ENCODE measurements at regions not wholly inside any gene's neighbourhood (a gene's known extent, or its start where the extent isn't known, plus 50 kb on each side); places are given as distances from the start of the nearest gene placed in this dataset.
A peak's percentile ranks its signal among the peaks of the same experiment; 100 is the strongest.

DNA sequence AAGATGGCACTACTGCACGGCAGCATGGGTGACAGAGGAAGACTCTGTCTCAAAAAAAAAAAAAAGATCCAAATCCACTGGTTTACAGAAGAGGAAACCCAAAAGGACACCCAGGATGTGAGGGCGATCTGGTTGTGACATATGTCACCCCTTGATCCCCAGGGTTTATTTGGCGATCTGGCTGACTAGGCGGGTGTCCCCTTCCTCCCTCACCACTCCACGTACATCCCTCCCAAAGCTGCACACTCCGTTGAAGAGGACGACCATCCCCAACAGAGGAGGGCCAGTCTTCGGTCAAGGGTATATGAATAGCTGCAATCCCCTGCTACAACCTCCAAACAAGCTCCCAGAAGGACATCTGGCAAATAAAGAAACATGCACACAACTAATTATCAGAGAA lies 111.6 kb downstream of the HTR5A start:
- no peak for DNase-seq

DNA sequence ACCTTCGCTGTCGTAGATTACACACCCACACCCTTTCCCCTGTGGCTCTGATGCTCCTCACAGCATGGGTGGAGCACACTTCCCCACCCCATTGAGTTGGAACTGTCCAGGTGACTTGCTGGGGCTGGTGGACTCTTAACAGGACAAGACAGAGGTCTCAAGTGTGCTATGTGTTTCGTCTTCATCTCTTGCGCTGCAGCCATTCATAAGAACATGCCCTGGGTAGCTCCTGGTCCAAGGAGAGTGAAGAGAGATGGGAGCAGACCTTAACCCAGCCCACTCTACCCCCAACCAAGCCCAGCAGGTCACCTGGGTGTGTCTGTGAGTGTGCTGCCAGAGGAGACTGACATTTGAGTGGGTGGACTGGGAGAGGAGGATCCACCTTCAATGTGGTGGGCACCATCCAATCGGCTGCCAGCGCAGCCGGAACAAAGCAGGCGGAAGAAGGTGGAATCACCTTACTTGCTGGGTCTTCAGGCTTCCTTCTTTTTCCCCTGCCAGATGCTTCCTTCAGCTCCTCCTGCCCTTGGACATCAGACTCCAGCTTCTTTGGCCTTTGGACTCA lies 112.4 kb downstream of the HTR5A start:
- no peak for DNase-seq

DNA sequence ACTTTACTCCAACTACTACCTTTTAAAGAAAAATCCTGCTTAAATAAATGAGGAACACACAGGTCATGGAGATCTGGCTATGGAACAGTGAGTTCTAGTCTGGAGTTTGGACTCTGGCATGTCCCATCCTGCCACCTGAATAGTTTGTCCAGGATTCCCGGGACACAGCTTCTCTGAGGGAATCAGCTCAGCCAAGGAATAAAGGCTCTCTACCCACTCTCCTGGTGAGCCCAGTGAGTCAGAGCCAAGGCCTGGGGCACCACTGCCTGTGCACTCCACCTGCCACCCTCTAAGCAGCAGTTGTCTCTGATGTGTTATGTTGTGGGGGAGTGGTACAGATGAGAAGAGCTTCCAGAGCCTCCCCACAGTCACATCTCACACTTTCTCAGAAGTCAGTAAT lies 113.5 kb downstream of the HTR5A start:
- no peak for DNase-seq

DNA sequence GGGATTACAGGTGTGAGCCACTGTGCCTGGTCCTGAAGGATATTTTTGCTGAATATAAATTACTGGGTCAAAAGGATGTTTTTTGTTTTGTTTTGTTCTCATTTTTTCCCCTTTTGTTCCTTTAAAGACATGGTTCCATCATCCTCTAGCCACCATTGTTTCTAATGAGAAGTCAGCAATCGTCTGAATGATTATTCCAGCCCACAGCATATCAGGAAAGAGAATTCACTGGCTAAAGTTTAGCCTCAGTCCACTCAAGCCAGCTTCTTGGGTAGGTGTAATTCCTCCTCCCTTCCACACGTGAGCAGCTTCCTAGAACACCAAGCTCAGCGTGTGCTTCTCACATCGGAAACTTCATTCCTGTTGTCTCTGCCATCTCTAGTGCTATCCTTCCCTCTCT lies 112.8 kb upstream of the INSIG1 start:
- no peak for DNase-seq

DNA sequence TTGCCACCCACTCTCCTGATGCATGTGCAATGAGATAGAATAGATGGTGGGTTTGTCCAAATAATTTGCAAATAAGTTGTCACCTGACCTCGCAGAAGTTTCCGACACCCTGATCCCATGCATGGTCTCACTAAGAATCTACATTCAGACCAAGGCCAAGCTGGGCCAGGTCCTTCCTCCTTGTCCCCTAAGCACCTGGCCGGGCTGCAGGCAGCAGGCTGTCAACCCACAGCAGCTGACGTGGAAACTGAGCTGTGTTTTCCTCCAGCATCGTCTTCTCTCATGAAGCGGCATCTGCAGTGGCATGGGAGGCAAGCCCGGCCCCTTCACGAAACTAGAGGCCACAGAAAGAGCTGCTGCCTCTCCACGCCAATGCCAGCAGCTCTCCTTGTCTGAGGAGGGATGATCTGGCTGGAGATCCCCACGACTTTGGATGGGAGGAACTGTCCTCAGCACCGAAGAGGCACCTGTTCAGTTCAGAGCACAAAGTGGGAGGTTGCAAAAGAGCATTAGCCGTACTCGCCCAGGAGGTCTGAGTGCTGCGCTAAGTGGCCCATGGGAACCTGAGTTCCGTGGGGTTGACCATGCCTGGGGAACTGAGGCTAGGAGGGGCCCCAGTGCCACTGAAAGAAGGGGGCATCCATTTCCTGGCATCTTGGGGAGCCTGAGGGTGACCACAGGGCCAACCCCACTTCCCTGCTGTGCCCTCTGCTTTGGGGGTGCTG lies 110.5 kb upstream of the INSIG1 start:
- no peak for DNase-seq

DNA sequence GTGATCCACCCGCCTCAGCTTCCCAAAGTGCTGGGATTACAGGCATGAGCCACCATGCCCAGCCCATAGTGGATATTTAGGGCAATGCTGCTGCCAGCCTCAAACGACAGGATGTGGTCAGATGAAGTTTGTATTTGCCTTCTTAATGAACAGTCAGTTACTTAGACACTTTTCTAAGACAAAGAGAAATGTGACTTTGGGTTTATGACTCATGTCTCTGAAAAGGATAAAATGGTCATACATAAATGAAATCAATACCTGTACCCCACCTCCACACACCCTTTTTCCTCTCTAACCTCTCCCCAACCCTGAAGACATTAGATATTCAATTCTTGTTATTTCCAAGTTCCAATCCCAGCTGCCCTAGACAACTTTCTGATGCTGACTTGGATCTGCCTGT lies 109.3 kb upstream of the INSIG1 start:
- DNase-seq: no peak

DNA sequence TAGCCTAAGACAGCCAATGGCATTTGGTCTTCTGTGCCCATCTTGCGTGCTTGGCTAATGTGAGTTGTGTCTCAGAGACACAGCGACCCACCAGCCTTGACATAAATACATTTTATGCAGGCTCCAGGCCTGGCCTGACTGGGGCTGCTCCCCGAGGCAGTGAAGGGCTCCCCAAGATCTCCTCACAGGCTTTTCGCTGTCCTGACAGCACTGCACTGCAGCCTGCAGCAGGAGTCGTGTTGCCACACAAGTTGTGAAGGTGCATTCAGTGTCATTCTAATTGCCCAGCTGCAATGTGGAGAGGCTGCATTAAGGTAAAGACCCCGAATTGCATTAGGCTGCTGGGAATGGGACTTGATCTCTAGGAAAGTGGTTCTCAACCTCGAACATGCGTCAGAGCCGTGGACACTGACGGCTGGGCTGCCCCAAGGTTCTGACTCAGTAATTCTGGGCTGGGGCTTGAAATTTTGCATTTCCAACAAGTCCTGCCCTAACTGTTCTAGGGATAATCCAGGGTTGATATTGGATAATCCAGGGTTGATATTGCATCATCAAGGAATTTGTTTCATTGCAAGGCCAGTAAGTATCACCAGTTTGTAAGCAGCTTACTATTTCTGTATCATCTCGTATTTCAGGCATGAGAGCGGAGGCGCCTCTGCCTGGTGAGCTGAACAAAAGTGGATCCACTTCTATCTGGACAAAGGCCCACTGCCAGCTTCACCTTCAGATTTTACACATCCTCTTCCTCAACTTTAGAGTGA lies 108.7 kb upstream of the INSIG1 start:
- DNase-seq: peak; percentile 83

DNA sequence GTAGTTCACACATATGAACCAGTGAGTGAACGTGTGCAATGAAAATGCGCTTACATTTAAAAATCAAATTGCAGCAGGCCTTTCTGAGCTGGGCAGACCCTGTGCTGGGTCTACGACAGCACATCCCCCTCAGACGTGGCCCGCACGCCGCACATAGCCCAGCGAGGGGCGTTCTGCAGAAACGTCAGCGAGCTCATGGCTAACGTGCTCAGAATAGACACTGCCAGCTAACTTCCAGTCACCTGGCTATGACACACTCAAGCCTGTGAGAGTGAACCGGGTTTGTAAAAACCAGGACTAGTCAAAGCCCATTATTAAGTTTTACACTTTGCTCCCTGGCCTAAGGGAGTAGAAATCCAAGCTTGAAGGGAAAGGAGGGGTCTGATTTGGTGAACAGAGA lies 108.1 kb upstream of the INSIG1 start:
- no peak for DNase-seq

DNA sequence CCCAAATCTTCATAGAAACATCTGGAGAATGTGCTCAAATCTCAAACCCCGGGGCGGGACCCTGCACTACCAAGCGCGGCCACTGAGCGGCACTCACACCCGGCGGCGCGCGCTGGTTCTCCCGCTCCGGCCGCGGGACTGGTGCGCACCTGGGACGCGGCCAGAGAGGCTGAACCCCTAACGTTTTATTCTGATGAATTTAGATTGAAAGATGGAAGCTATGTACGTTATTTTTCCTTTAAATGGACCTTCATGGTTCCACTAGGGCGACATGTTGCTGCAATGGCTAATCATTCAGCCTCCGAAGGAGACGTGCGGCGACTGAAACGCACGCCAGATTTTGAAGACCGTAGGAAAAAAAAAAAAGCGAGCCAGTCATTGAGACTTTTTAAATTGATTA lies 107.0 kb upstream of the INSIG1 start:
- peak; percentile 53 for DNase-seq

DNA sequence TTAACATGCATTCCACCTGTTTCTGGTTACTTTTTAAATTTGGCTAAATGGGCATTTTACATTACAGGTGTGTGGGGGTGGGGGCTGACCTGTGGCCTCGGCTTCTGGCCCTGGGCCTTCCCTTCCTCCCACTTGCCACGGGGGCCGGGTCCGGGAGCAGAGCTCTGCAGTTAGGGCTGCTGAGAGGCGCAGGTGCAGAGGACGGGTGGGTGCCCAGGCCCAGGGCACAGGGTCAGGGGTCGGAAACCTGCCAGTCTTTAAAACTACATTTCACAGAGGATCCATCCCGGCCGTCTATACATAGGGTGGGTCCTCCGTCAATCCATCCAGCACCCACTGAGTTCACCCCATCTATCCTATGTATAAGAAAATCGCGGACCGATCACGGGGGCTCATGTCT lies 106.5 kb upstream of the INSIG1 start:
- DNase-seq: no peak

DNA sequence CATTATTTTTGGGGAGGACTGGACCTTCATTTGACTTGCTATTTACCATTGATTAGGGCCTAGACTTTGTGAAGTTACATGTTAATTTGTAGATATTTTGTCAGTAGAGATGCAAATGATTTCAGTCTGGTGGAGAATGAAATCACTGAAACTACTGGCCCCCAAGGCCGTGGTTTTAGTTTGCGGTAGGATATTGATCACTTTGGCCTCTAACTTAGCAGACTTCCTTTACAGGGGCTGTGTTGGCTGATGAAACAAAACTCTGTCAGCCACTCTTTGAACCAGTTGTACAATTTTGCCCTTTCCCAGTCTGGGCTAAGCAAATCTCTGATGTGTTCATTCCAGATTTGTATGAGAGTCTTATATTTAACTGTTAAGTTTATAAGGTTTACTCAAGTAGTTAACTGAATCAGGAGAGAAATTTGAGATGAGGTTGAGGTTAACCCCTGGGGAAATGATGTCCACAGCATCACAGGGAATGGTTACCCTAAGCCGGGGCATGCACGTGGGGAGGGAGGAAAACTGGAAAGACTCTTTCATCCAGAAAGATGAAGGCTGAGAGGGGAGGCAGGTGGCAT lies 105.7 kb upstream of the INSIG1 start:
- no peak for DNase-seq

DNA sequence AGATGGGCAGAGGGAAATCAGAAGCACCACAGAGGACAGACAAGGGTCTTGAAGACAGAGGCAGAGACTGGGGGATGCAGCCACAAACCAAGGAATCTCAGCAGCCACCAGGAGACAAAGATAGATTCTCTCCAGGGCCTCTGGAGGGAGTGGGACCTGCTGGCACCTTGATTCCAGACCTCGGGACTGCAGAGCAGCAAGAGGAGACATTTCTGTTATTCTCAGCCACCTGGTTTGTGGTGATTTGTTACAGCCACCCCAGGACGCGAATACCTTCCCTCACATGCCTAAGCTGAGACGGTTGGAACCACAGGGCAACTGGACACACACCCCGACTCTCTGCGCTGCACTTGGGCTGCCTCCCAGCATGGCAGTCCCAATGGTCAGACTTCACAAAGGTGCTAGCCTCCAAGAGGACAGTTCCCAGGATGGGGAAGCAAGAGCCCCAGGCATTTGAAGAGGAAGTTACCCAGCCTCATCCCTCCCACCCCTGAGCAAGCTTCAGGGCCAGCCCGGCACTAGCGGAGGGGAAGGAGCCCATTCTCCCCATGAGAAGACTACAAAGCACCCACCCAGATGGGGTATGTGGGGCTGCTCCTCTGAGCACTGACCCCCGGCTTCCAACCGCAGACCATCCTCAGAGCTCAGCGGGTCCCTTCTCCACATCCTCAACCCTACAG lies 104.6 kb upstream of the INSIG1 start:
- DNase-seq: no peak

DNA sequence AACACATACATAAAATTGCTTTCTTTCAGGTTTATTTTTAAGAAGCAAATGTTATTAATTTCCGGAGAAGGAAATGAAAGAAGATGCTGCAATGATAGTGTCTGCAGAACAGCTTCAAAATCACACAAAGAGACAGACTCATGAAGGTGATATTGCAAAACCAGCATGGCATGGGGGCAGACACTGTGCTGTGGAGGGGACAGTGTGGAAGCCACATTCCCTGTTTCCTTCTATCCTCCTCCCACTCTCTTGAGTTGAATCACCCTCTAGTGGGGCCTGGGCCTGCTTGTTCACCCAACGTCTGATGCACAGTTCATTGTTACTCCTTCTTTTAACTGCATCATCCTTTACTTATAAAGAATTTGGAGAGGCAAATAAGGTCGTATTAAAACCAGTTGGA lies 104.0 kb upstream of the INSIG1 start:
- no peak for DNase-seq

DNA sequence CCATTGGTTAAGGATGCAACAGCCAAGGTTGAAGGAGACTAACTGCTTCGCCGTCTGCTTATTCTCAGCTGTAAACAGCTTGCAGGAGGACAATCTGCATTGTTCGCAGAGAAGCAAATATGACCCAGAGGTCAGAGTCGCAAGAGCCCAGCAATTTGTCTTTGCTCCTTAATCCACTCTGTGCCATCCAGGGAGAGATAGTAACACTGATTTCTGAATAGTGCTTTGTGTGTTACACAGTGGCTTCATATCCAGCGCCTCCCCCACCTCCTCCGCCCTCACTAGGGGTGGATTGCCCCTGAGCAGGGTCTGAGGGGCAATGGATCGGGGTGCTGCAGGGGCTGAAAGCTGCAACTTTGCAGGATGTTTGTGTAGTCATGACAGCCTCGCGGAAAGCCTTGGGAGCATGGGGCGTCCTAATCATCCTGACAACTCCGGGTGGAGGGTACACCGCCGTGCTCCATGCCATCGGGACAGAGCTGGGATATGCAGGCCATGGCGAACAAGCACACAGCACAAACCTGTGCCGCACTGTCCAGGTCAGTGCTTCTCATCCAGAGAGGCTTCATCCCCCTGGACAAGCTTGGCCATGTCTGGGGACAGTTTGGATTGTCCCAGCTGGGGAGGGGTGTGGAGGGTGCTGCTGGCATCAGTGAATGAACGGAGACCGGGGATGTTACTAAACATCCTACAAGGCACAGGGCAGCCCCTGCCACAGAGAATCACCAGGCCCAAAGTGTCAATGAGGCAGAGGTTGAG lies 103.1 kb upstream of the INSIG1 start:
- no peak for DNase-seq

DNA sequence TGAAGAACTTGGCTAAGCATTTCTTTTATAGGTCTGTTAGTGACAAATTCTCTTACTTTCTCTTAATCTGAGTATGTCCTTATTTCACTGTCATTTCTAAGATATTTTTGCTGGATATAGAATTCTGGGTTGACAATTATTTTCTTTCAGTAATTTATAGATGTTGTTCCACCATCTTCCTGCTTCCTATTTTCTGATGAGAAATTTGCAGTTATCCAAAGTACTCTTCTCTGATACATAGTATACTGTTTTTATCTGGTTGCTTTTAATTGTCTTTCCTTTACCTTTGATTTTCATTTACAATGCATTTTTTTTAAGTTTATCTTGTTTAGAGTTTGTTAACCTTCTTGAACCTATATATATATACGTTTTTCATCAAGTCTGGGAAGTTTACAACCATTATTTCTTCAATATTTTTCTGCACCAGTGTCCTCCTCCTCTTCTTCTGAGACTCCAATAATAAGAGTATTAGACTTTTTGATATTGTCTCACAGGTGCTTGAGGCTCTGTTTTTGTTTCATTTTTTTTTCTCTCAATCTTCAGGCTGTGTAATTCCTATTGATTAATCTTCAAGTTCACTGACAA lies 101.6 kb upstream of the INSIG1 start:
- DNase-seq: no peak

DNA sequence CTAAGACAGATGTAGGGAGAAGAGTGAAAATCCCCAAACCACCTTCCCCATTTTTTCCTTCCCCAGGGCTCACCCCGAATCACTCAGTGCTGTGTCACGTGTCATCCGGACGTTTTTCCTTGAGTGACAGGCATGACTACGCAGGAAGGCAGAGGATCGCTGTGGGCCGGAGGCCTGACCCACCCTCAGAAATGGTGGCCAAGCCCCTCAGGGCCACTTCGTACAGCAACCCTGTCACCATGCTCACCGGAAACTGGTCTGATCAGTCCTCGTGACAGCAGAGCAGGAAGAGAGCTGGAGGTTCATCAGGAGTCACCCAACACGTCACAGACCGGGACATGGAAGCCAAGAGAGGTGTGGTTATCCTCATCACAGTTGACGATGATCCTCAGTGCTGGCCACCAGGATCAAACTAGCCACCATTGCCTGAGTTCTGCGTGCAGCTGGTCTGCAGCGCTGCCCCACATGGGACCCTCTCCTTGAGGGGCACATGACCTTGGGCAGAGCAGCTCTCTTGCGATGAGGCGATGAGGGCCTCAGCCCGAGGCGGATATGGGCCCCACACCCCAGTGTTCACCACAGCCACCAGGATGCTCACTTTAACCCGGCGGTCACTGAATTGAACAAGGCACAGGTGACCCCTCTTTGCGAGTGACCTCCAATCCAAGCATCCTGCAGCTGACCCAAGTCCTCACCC lies 99.3 kb upstream of the INSIG1 start:
- no peak for DNase-seq

DNA sequence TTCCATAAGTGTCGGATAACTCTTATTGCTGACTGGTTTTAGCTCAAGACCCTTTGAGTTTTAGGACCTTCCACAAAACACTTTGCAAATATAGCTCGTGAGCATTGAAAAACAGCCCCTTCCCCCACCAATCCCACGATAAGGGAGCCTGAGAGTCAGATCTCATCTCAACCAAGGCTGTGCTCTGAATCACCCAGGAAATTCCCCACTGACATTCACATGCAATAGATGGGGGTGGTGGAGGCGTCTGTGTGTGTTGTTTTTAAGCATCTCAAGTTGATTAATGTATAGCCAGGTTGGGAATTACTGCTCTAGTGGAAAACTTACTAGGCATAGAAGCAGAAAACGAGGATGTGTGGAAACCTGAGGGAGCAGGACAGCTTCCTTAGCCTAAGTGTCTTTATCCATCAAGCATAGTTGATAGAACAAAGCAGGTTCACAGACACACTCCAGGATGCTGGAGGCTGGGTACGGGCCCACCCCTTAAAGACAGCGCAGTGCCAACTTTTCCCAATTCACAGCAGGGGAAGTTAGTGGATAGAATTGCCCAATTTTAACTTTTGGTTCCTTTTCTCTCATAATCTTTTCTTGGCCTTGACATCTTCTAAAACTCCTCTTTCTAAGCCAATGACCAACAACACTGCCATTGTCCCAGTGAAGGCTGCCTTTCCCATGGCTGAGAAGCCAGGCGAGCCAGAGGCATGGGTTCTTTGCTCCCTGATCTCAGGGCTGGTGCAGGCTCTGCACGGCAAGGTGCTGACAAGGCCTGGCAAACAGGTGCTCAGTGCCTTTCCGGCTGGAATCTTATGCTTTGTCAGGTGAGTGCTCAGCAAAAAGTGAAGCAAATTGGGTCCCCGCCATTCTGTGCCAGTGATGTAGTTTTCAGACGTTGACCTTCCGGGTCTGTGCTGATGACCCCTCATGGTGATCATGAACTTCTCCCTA lies 98.5 kb upstream of the INSIG1 start:
- peak; percentile 89 for DNase-seq

DNA sequence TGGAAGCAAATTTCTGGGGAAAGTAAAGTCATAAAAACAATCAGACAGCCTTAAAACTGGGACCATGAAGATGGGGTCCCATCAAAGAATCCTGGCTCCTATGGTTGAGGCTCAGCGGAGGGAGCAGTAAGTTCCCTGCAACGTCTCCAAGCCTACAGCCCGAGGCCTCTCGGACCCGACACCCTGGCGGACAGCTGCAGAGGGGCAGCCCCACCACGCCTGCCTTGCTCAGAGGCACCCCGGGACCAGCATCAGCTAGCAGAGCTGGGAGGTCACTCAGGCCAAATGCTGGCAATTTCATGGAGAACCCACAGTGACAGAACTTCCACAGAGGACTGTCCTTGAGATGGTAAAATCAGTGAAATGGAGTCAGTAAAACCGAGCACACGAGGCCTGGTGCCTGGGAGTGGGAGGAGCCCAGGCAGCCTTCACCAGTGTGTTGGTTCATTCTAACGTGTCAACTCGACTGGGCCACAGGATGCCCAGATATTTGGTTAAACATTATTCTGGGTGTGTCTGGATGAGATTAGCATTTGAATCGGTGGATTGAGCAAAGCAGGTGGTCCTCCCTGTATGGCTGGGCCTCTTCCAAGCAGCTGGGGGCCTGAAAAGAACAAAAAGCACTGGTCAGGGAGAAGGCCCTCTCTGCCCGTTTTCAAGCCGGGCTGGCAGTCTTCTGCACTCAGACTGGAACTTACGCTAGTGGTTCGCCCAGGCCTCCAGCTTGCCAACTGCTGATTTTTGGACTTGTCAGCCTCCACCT lies 96.2 kb upstream of the INSIG1 start:
- DNase-seq: no peak

All from fibroblast of skin of abdomen (primary cell).